ENCODE measurements at regions not wholly inside any gene's neighbourhood (a gene's known extent, or its start where the extent isn't known, plus 50 kb on each side); places are given as distances from the start of the nearest gene placed in this dataset.
"Not testable (repeated sequence)": the region's sequence is repeated elsewhere in the genome, so short reads cannot be mapped to it uniquely, and the experiment has no call there.

GRCh38 chr2:37760471-37760870 lies 89.0 kb upstream of the CDC42EP3 start:
- ATAC-seq (no peak), DNase-seq (no peak)
- intact Hi-C loops (cut with DNase I), result no loop called here
- H3K4me1 ChIP-seq, result peaks cover 0 to 51% of the 10 kb centered on the region in 2 donors
- H3K27ac ChIP-seq, result peak overlapping the region in 1 of 2 donors; percentile 13
- H3K9me3 ChIP-seq, result no peaks in the 10 kb centered on the region
- no peak for TF ChIP-seq CTCF (IDR thresholded peaks at IDR 0.05)
- no peaks in the 10 kb centered on the region for H3K36me3 ChIP-seq
- H3K4me3 ChIP-seq, result no peak overlapping the region
- H3K27me3 ChIP-seq, result no peaks in the 10 kb centered on the region

DNA sequence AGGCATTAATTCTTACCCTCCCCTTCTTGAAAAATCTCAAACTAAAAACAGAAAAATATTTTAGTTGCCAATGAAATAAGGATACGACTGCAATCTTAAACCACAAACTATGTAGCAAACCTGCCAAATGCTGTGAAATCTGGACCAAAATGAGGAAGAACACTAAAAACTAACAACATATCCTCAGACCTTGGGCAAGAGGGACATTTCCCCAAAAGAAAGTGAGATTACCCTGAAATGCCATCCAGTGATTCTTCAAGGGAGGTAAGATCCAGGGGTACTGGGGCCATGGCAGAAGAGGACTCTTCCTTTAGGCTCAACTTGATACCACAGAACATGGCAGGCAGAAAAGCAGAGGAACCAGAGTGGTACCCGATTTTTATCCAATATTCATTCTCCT lies 90.8 kb upstream of the CDC42EP3 start:
- DNase-seq; H3K9me3 ChIP-seq; ATAC-seq; intact Hi-C loops (cut with DNase I); H3K27me3 ChIP-seq; H3K4me3 ChIP-seq; H3K36me3 ChIP-seq: not testable (repeated sequence)
- peak overlapping the region in 1 of 2 donors; percentile 79 for H3K27ac ChIP-seq
- peaks cover 0 to 67% of the 10 kb centered on the region in 2 donors for H3K4me1 ChIP-seq

DNA sequence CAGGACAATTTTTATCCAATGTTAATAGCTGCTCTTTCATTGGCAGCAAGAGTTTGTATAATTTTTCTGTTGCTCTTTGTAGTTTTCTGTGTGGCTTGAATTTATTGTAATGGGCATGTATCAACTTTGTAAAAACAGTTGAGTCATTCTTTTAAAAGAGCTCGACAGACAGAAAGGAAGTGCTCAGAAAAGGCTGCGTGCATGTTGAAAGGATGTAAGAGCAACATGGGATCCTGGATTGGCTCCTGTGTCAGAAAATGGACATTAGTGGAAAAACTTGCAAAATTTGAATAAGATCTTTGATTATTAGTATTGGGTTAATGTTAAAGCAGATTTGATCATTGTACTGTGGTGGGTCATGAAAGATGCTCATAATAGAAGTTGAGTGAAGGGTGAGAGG lies 93.3 kb upstream of the CDC42EP3 start:
- Histone ChIP-seq H3K4me3 (no peak overlapping the region), H3K4me1 (peaks cover 12 to 84% of the 10 kb centered on the region in 2 donors), H3K9me3 (no peaks in the 10 kb centered on the region), H3K27me3 (no peaks in the 10 kb centered on the region), H3K36me3 (no peaks in the 10 kb centered on the region), H3K27ac (peak overlapping the region in 1 of 2 donors; percentile 35)
- no peak for TF ChIP-seq CTCF (IDR thresholded peaks at IDR 0.05)
- intact Hi-C loops (cut with DNase I), result no loop called here
- ATAC-seq (no peak), DNase-seq (no peak)

GRCh38 chr2:37766106-37766505 lies 94.7 kb upstream of the CDC42EP3 start:
- H3K4me1 ChIP-seq, result peaks cover 12 to 76% of the 10 kb centered on the region in 2 donors
- ATAC-seq (no peak), DNase-seq (no peak)
- no peaks in the 10 kb centered on the region for H3K36me3 ChIP-seq
- TF ChIP-seq CTCF (IDR thresholded peaks at IDR 0.05), result no peak
- no peaks in the 10 kb centered on the region for H3K9me3 ChIP-seq
- peak overlapping the region in 1 of 2 donors; percentile 25 for H3K27ac ChIP-seq
- no peak overlapping the region for H3K4me3 ChIP-seq
- intact Hi-C loops (cut with DNase I), result no loop called here
- no peaks in the 10 kb centered on the region for H3K27me3 ChIP-seq

- Histone ChIP-seq H3K27ac (peak overlapping the region; percentile 78 to 87), H3K4me1 (peaks cover 12 to 68% of the 10 kb centered on the region in 2 donors), H3K4me3 (no peak overlapping the region), H3K36me3 (no peaks in the 10 kb centered on the region), H3K9me3 (no peaks in the 10 kb centered on the region), H3K27me3 (no peaks in the 10 kb centered on the region)
- ATAC-seq, result no peak
- intact Hi-C loops (cut with DNase I), result no loop called here
- no peak for TF ChIP-seq CTCF (IDR thresholded peaks at IDR 0.05)
- DNase-seq, result no peak
Observed at GRCh38 chr2:37767046-37767445, 95.6 kb upstream of the CDC42EP3 start.

All from left lung (tissue), 4 donors.